Caki2 (cell line): ENCODE measurements at regions not wholly inside any gene's neighbourhood (a gene's known extent, or its start where the extent isn't known, plus 50 kb on each side); places are given as distances from the start of the nearest gene placed in this dataset.

ENCODE experiments used
- DNase-seq: peaks from one replicate; pipeline ENCODE4 v3.0.0-alpha.2; 2015; ENCODE audit warnings: low read depth
- in situ Hi-C: cut with HindIII; loops from 2 replicates; pipeline ENCODE4 v1.10.0; 2016; ENCODE audit warnings: low sequenced_read_pairs, low pct_unique_long_range_greater_than_20kb, mixed read lengths

- in situ Hi-C loops, result no loop called here
- peak; percentile 23 for DNase-seq
Observed at GRCh38 chr20:56786503-56786902, 157.4 kb downstream of the TFAP2C start.

DNA sequence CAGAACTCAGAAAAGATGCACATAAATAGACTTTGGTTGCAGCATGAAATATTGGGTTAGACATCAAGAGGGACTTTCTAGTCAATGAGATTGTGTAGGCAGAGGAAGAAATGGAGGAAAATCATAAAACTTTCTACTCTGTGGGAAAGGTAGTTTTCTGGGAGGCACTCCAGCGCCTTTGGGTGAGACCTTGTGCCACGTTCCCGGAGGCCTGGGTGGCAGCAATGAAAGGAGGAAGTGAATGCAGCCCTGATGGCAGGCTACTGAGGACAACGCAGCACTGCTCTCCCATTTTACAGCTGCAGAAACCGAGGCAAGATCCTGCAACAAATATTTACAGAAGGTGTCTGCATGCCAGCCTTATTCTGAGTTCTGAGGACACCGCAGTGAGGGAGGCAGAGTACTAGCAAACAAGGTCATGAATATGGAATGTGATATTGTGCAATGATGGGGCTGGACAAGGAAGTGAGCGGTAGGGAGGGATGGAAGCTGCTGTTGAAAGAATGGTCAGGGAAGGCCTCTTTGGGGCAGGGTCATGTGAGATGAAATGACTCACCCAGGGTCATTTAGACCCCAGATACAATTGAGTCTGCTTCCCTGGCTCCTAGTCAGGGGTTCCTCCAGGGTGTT is 159.1 kb downstream of the TFAP2C start:
- DNase-seq, result peak; percentile 96
- in situ Hi-C loops, result no loop called here

DNA sequence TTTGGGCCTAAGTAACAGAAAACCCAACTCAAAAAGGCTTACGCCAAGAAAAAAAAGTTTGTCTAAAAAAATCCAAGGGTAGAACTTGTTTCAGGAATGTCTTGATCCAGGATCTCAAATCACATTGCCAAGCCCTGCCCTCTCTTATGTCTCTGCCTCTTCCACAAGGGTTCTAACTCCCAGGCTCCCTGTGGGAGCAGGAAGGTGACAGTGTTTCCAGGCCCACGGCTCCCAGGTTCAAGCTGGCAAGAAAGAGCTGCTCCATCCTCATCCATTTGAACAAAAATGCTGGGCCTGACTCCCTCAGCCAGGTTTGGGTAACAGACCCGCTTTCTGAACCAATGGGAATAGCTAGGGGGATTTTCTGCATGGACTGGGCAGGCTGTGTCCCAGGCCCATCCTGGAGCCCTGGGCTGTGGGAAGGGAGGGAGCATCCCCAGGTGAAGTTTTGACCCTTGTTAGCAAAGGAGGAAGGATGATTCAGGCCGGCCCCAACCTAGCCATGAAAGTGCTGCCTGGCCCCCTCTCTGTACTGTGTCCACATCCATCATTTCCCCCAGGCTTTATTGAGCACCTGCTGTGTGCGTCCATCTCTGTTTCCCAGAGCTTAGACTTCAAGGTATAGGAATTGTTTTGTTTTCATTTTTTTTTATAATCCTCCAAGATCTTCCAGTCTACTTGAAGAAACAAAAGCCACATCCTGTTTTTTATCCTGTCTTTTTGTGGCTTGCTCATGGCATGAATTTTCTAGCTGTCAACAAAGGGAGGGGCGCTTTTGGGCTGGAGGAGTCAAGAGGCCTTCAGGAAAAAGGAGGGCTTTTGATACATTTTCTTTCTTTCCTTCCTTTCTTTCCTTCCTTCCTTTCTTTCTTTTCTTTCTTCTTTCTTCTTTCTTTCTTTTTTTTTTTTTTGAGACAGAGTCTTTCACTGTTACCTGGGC is 159.8 kb downstream of the TFAP2C start:
- peak; percentile 47 for DNase-seq
- in situ Hi-C loops, result no loop called here

GRCh38 chr20:56793916-56794315 is 164.8 kb downstream of the TFAP2C start:
- in situ Hi-C loops, result no loop called here
- no peak for DNase-seq

GRCh38 chr20:56795492-56795891 is 166.4 kb downstream of the TFAP2C start:
- in situ Hi-C loops, result no loop called here
- no peak for DNase-seq

DNA sequence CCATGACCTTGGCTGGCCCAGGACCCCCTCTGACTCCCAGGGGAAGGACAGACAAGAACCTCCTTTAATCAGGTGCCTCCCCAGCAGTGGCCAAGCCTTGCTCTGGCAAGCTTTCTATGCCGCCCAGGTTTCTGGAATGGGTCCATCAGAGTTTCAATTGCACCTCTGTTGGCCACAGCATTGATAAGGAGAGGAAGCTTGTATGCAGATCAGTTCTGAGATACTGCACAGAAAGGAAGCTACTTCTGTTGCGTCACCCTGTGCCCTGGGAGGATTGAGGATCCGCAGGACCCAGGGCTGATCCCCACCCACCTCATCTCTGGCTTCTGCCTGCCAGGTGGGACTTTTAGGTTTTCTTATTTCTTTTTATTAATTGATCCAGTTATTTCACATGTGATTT is 167.2 kb downstream of the TFAP2C start:
- DNase-seq, result no peak
- in situ Hi-C loops, result no loop called here

- in situ Hi-C loops, result no loop called here
- no peak for DNase-seq
Observed at GRCh38 chr20:56797023-56797422, 167.9 kb downstream of the TFAP2C start.

DNA sequence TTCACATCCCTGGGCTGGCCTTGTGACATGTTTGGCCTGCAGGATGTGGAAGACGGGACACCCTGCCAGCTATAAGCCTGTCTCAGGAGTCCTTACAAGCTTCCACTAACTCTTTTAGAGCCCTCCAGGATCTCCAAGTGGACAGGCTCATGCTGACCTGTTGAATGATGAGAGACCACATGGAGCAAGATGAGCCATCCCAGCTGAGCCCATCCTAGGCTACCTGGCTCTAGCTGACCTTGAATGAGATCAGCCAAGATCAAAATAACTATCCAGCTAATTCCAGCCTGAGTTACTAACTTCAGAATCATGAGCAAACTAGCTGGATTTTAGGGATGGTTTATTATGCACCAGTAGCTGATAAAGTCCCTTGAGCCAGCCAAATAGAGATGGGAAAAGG is 169.5 kb downstream of the TFAP2C start:
- in situ Hi-C loops, result no loop called here
- no peak for DNase-seq

DNA sequence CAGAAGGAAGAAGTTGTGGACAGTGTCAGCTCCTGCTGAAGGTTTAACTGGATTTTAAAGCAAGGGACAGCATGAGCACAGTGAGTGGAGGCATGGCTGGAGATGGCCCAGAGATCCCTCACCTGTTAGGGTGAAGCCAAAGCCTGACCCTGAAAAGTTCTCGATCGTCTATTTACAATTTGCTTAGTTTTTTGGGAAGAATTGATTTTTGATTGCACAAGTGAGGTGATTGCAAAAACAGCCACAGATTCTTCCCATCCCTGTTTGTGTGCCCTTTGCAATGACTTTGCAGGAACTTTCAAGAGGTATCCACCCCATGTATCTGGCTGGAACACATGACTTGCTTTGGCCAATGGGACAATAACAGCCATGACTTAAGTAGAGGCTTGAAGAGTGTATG is 170.1 kb downstream of the TFAP2C start:
- in situ Hi-C loops, result no loop called here
- DNase-seq, result no peak

DNA sequence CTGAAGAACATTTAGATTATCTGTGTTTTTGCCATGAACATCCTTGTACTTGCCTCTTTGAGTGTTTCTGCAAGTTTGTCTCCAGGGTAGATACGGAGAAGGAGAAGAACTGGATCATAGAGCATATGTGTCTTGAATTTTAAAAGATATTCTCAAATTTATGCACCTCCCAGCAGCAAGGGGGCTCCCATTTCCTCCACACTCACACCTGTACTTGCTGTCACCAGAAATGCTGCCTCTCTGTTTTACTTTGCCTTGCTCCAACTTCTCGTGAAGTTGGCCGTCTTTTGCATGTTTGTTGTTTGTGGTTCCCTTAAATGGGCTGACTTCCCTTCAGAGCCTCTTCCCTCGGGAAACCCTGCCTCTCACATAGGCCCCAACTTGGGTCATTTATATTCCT is 171.0 kb downstream of the TFAP2C start:
- DNase-seq, result no peak
- in situ Hi-C loops, result no loop called here

- no peak for DNase-seq
- in situ Hi-C loops, result no loop called here
Observed at GRCh38 chr20:56801971-56802755, 173.1 kb downstream of the TFAP2C start.

- in situ Hi-C loops, result no loop called here
- DNase-seq, result no peak
Observed at GRCh38 chr20:56802805-56803204, 173.7 kb downstream of the TFAP2C start.

DNA sequence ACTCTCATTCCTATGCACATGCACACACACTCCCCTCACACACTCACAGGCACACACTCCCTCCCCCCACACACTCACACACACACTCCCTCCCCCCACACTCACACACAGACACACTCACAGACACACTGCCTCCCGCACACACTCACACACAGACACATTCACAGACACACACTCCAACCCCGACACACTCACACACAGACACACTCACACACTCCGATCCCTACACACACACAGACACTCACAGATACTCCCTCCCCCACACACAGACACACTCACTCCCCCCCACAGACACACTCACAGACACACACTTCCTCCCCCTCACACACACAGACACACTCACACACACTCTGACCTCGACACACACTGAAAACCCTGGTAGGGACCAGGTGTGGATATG is 176.2 kb downstream of the TFAP2C start:
- DNase-seq, result no peak
- in situ Hi-C loops, result no loop called here

DNA sequence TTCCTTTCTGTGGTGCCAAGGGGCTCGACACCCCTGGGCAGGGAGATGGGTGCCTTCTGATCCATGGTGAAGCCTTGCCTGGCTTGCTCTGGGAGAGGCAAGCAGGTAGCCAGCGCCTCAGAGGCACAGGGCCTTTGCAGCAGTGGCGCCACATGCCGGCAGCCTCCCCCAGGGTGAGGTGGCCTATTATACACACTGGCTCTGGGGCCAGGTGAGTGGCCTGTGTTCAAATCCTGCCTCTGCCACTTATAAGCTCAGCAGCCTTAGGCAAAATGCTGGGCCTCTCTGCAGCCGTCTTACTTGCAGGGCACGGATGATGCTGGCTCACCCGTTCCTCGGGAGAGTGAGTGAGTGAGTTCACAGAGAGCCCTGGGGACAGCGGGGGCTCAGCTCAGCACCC is 176.9 kb downstream of the TFAP2C start:
- DNase-seq, result no peak
- in situ Hi-C loops, result no loop called here

DNA sequence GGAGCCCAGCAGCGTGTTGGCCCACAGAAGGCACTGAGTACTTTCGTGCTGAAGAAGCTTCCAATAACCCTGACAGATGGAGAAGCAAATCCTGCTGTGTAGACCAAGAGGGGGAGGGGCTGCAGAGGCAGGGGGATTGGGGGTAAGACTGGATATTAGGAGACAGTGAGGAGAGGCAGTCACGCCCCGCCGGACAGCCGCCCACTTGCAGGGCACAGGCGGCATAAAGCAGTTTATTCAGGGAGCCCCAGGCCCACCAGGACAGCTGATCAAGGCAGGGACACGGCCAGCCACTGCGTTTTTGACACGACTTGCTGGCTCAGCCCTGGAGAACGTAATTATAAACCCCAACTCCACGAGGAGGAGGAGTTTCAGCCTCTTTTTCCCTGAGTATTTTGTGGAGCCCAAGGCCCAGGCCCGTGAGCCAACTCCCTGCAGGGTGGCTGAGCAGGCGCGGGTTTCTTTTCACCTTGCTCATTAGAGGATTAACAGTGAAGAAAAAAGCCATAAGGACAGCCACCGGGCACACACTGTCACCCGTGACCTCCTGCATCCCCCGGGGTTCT is 177.9 kb downstream of the TFAP2C start:
- DNase-seq, result no peak
- in situ Hi-C loops, result no loop called here

GRCh38 chr20:56808117-56808725 is 179.1 kb downstream of the TFAP2C start:
- in situ Hi-C loops, result no loop called here

DNA sequence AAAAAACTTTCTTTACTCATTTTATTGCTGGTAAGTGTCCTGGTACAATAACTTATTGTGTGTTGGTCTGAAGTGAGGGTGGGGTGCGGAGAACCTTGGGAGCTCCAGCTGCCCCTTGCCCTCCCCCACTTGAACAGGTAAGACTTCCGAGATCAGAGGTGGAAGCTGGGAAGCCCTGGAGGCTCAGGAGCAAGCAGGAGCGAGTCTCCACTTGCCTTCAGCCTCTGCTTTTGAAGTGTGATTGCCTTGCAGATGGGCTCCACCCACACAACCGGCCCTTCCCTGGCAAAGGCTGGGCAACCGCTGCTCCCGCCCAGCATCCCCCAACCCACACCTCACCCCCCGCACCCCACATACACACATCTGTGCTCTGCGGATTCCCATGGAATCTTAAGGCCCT is 179.6 kb downstream of the TFAP2C start:
- in situ Hi-C loops, result no loop called here
- DNase-seq, result no peak

More at GRCh38 chr20:56808117-56808725, 179.1 kb downstream of the TFAP2C start:
- no peak for DNase-seq

DNA sequence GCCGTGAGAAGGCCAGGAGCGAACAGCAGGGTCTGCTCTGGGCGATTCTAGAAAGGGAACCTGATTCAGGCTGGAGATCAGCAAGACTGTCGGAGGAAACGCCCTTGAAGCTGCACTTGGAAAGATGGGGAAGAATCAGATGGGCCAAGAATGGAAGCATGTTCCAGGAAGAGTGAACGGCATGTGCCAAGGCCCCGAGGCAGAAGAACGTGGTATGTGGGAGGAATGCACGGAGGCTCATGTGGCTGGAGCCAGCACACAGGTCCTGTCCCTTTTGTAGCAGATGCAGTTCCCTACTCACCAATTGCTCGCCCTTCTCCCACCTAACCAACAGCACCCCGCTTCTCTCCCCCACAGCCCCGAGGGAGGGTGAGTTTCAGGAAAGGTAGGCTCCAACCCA is 180.6 kb downstream of the TFAP2C start:
- no peak for DNase-seq
- in situ Hi-C loops, result no loop called here
